ENCODE measurements at regions not wholly inside any gene's neighbourhood (a gene's known extent, or its start where the extent isn't known, plus 50 kb on each side); places are given as distances from the start of the nearest gene placed in this dataset.

DNA sequence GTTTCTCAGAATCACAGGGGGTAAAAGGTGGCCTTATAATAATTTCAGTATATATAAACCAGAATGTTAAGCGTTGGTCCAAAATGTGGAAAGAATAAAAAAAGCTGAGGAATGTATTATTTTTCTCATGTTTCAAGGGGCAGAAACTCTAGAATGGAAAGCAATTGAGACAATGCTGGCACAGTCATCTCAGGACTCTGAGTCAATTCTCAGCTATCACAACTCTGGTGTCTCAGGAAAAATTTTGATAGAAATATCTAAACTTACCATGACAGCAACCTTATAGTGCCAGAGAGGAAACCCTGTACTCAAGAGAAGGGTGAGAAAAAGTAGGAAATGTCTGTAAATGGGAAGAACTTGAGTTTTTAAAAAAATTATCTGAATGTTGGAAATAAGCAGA, 1189.4 kb upstream of the NUDT12 start:
- H3K9me3 Mint-ChIP-seq = peaks cover 5% of the 10 kb centered on the region
- H3K27me3 Mint-ChIP-seq = no peaks in the 10 kb centered on the region
- intact Hi-C loops (cut with micrococcal nuclease) = no loop called here
- H3K27ac Mint-ChIP-seq = no peak overlapping the region
- no peak overlapping the region for H3K4me3 Mint-ChIP-seq
- H3K36me3 Mint-ChIP-seq (ENCODE audit: low read depth) = no peaks in the 10 kb centered on the region
- H3K4me1 Mint-ChIP-seq (ENCODE audit: low read depth) = no peaks in the 10 kb centered on the region

DNA sequence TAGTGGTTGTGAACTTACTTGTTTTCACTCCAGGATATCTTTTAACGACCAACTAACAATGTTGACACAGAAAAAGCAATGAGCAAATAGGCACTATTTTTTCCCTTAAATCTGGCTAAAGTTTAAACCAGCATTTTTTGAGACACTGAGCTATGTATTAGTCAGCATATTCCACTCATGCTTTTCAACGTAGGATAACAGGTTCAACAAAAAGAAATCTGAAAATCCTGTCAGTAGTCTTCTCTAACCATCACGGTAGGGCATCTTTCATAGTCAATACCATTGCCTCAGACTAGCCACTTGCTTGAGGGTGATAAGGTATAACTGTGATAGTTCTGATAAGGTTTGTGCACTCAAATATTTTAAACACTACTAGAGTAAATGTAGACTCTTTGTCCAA, 1177.3 kb upstream of the NUDT12 start:
- Mint-ChIP-seq H3K9me3 (peaks cover 17% of the 10 kb centered on the region), H3K27ac (no peak overlapping the region), H3K36me3 (ENCODE audit: low read depth) (no peaks in the 10 kb centered on the region), H3K4me3 (no peak overlapping the region), H3K4me1 (ENCODE audit: low read depth) (no peaks in the 10 kb centered on the region), H3K27me3 (no peaks in the 10 kb centered on the region)
- intact Hi-C loops (cut with micrococcal nuclease) = no loop called here

DNA sequence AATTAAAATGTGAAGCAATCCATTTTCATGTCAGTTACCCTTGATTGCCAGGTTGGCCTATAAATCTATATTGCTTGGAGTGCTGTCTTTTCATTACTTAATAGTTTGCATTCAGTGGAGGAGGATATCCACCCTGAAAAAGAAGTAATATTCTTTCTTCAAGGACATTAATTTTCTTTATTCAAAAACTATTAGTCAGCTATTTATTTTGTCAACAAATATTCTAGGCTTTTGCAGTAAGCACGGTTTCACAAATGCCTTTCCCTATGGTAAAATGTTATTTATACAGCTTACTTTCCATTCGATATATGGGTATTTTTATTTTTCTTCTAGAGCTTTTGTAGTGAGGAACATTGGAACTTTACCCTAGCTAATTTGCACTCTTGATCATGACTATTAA, 1176.9 kb upstream of the NUDT12 start:
- intact Hi-C loops (cut with micrococcal nuclease) = no loop called here
- Mint-ChIP-seq H3K27me3 (no peaks in the 10 kb centered on the region), H3K9me3 (peaks cover 13% of the 10 kb centered on the region), H3K27ac (no peak overlapping the region), H3K4me1 (ENCODE audit: low read depth) (no peaks in the 10 kb centered on the region), H3K4me3 (no peak overlapping the region), H3K36me3 (ENCODE audit: low read depth) (no peaks in the 10 kb centered on the region)

DNA sequence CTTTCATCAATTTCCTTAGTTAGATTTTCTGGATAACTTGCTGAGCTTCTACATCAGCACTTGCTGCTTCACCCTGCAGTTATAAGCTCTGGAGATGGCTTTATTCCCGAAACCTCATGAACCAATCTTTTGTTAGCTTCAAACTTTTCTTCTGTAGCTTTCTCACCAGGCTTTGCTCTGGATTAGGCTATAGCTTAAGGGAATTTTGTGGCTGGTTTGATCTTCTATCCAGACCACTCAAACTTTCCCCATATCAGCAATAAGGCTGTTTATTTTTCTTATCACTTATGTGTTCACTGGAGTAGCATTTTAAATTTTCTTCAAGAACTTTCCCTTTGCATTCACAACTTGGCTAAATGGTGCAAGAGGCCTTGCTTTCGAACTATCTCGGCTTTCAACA, 1173.5 kb upstream of the NUDT12 start:
- H3K4me3 Mint-ChIP-seq = no peak overlapping the region
- no peaks in the 10 kb centered on the region for H3K36me3 Mint-ChIP-seq (ENCODE audit: low read depth)
- no peak overlapping the region for H3K27ac Mint-ChIP-seq
- H3K27me3 Mint-ChIP-seq = no peaks in the 10 kb centered on the region
- no peaks in the 10 kb centered on the region for H3K9me3 Mint-ChIP-seq
- H3K4me1 Mint-ChIP-seq (ENCODE audit: low read depth) = no peaks in the 10 kb centered on the region
- intact Hi-C loops (cut with micrococcal nuclease) = no loop called here

DNA sequence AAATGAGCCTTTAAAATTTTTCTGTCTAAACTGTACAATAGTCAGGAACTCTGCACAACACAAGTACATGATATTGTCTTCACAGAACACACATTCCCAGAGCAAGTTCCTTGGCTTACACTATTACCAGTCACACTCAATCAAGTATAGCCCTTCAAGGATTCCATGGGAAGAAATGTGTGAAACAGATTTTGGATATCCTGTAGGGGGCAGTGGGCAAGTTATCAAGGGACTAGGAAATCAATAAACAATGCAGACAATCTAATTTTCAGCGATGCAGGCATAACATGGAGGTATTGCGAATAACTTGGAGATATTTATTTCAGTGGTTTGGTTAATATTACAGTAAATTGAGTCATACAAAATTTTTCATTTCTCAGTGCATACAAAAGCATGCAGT, 1171.5 kb upstream of the NUDT12 start:
- Mint-ChIP-seq H3K4me1 (ENCODE audit: low read depth) (no peaks in the 10 kb centered on the region), H3K27me3 (no peaks in the 10 kb centered on the region), H3K9me3 (no peaks in the 10 kb centered on the region)

DNA sequence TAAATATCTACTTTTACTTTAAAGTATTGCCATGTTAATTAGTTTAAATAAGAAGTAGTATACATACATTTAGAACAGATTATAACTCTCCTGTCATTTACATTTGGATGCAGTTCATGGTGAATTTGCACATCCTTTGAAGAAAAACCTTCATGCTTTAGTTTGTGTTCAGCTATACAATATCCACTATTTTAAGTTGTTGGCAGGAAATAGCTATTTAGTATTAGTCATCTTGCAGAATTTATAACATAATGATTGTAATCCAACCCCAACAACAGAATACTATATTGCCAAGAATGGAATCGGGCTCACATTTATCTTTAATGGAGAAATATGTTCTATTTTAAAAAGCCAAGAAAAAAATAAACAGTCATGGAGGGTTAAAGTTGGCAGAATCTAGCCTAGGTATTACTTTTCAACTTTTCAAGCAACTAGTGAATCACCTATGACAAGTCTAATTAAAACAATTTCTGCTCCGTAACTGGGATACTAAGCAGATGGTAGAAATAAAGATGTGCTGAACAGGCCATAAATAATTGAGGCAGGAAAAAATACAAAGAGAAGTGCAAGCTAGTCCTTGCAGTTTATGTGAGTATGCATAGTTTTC, 1170.6 kb upstream of the NUDT12 start:
- no peaks in the 10 kb centered on the region for H3K4me1 Mint-ChIP-seq (ENCODE audit: low read depth)
- H3K36me3 Mint-ChIP-seq (ENCODE audit: low read depth) = no peaks in the 10 kb centered on the region
- intact Hi-C loops (cut with micrococcal nuclease) = no loop called here
- H3K27ac Mint-ChIP-seq = no peak overlapping the region
- no peaks in the 10 kb centered on the region for H3K27me3 Mint-ChIP-seq
- no peaks in the 10 kb centered on the region for H3K9me3 Mint-ChIP-seq
- H3K4me3 Mint-ChIP-seq = no peak overlapping the region

More for the DNA sequence above, 1171.5 kb upstream of the NUDT12 start:
- intact Hi-C loops (cut with micrococcal nuclease) = no loop called here
- Mint-ChIP-seq H3K27ac (no peak overlapping the region), H3K36me3 (ENCODE audit: low read depth) (no peaks in the 10 kb centered on the region), H3K4me3 (no peak overlapping the region)

DNA sequence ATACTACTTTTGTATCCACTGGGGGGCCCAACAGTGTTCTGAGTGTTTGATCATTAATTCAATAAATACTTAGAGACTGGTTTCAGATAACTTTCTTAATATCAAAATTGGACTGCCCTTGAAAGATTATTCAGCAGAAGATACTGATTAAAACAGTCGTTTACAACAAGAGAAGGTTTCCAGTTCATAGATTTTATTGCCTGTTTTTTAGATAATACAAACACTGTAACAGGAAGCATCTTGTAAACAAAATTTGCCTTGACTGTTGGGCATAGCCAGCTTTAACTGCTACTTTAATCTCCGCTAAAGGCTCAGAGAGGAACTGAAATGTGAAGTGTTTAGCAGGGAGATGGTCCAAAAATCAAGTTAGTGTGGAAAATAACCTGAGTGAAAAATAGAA, 1168.7 kb upstream of the NUDT12 start:
- Mint-ChIP-seq H3K27me3 (no peaks in the 10 kb centered on the region), H3K4me1 (ENCODE audit: low read depth) (no peaks in the 10 kb centered on the region), H3K36me3 (ENCODE audit: low read depth) (no peaks in the 10 kb centered on the region), H3K27ac (no peak overlapping the region), H3K4me3 (no peak overlapping the region), H3K9me3 (no peaks in the 10 kb centered on the region)
- intact Hi-C loops (cut with micrococcal nuclease) = no loop called here

DNA sequence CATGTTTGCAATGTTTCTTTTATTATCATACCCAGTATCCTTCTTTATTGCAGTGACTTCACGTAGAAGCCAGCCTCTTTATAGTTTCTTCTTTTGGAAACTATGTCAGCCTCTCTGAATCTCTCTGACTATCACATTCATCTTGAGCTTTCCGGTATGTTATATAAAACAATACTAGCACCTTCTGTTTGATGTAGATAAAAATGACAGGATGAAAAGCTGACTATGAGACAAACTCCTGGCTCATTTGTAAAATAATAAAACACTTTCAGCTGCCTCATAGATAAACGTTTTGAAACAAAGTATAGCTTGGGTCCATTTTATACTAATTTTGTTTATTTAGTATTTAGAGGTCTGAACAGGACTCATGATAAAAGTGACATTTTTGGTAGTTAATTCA, 1145.4 kb upstream of the NUDT12 start:
- H3K36me3 Mint-ChIP-seq (ENCODE audit: low read depth) = no peaks in the 10 kb centered on the region
- H3K4me1 Mint-ChIP-seq (ENCODE audit: low read depth) = no peaks in the 10 kb centered on the region
- intact Hi-C loops (cut with micrococcal nuclease) = no loop called here
- H3K4me3 Mint-ChIP-seq = no peak overlapping the region
- H3K9me3 Mint-ChIP-seq = peaks cover 38% of the 10 kb centered on the region
- H3K27me3 Mint-ChIP-seq = no peaks in the 10 kb centered on the region
- no peak overlapping the region for H3K27ac Mint-ChIP-seq

DNA sequence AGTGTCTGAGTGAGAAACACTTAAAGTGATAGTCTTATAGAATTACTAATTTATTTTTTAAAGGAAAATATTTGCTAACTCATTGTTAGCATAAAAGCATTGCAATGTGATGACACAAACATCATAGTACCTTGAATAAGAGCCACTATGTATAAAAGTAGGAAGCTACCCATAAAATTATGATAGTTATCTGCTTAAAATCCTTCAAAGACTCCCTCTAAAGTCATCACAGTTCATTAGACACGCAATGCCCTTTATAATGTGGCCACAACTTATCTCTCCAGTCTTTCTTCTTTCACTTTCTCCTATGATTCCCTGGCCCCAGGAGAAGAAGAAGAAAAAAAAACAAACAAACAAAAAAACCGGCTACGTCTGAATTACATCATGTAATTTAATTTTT, 1144.0 kb upstream of the NUDT12 start:
- H3K27me3 Mint-ChIP-seq = no peaks in the 10 kb centered on the region
- H3K4me3 Mint-ChIP-seq = no peak overlapping the region
- intact Hi-C loops (cut with micrococcal nuclease) = no loop called here
- H3K9me3 Mint-ChIP-seq = peaks cover 27% of the 10 kb centered on the region
- no peak overlapping the region for H3K27ac Mint-ChIP-seq
- no peaks in the 10 kb centered on the region for H3K4me1 Mint-ChIP-seq (ENCODE audit: low read depth)
- H3K36me3 Mint-ChIP-seq (ENCODE audit: low read depth) = no peaks in the 10 kb centered on the region

DNA sequence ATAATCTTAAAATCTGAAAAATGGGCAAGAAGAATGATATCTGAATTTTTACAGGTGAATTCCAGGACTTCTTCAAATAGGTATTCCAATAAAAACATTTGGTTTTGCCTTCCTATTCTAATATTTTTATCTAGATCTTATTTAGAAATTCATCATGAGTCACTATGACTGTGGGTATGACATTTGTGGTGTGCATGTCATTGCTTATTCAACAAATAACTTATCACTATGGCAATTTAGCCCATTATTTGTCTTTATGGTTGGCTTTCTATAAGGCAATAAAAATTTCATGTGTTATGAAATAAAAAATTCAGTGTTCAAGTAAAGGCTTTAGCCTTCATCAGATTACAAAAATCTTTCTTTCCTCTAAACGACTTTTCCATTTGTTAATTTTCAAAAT, 1139.6 kb upstream of the NUDT12 start:
- Mint-ChIP-seq H3K27me3 (no peaks in the 10 kb centered on the region), H3K36me3 (ENCODE audit: low read depth) (no peaks in the 10 kb centered on the region), H3K27ac (no peak overlapping the region), H3K9me3 (peaks cover 21% of the 10 kb centered on the region), H3K4me3 (no peak overlapping the region), H3K4me1 (ENCODE audit: low read depth) (no peaks in the 10 kb centered on the region)
- intact Hi-C loops (cut with micrococcal nuclease) = no loop called here

DNA sequence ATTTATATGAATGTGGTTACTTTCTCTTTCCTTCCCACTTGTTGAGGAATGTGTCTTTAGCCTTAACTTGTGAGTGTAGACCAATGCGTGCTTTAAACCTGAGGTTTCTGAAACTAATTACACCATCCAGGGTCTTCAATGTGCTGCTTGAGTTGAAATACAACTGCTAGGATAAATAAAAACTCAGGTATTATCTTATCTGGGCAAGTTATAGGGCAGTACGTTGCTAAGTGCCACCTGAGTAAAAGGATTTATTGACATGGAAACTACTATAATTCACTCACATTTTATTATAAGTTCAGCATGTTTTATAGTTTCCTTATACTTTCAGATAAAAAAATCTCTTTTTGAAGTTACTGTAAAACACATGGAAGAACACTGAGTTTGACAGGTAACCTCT, 1136.8 kb upstream of the NUDT12 start:
- H3K9me3 Mint-ChIP-seq = peaks cover 19% of the 10 kb centered on the region
- no peak overlapping the region for H3K4me3 Mint-ChIP-seq
- no peak overlapping the region for H3K27ac Mint-ChIP-seq
- H3K27me3 Mint-ChIP-seq = no peaks in the 10 kb centered on the region
- H3K4me1 Mint-ChIP-seq (ENCODE audit: low read depth) = no peaks in the 10 kb centered on the region
- intact Hi-C loops (cut with micrococcal nuclease) = no loop called here
- H3K36me3 Mint-ChIP-seq (ENCODE audit: low read depth) = no peaks in the 10 kb centered on the region

DNA sequence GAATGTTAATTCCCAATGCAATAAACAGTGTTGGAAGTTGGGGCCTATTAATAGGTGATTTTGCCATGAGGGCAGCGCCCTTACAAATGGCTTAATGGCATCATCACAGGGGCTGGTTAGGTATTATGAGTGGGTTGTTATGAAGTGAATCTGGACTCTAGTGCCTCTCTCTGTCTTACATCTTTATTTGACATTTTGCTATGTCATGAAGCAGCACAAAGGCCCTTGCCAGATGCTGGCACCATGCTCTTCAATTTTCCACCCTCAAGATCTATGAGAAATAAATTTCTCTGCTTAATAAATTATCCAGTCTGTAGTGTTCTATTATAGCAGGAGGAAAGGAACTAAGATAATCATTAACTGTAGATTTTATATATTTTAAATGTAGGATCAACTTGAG, 1098.7 kb upstream of the NUDT12 start:
- H3K4me3 Mint-ChIP-seq = no peak overlapping the region
- no peak overlapping the region for H3K27ac Mint-ChIP-seq
- intact Hi-C loops (cut with micrococcal nuclease) = no loop called here
- no peaks in the 10 kb centered on the region for H3K36me3 Mint-ChIP-seq (ENCODE audit: low read depth)
- no peaks in the 10 kb centered on the region for H3K27me3 Mint-ChIP-seq
- H3K9me3 Mint-ChIP-seq = peaks cover 13% of the 10 kb centered on the region
- no peaks in the 10 kb centered on the region for H3K4me1 Mint-ChIP-seq (ENCODE audit: low read depth)

DNA sequence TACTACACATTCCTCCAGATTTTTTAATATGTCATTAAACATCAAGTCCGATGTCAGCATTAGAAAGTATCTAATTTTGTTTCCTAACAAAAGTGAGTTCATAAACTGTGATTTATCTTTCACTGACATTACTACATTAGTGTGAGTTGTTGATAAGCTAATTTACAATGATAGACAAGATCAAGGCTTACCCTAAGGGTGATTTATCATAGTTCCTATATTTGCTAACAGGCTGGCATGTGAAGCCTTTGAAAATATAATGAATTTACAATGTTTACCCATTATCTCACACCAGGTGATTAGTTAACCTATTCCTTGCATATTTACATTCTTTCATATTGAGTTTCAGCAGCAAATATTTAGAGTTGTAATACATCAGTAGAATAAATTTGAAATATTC, 1096.9 kb upstream of the NUDT12 start:
- Mint-ChIP-seq H3K9me3 (peaks cover 28% of the 10 kb centered on the region), H3K27me3 (no peaks in the 10 kb centered on the region), H3K36me3 (ENCODE audit: low read depth) (no peaks in the 10 kb centered on the region), H3K27ac (no peak overlapping the region), H3K4me3 (no peak overlapping the region), H3K4me1 (ENCODE audit: low read depth) (no peaks in the 10 kb centered on the region)
- intact Hi-C loops (cut with micrococcal nuclease) = no loop called here

DNA sequence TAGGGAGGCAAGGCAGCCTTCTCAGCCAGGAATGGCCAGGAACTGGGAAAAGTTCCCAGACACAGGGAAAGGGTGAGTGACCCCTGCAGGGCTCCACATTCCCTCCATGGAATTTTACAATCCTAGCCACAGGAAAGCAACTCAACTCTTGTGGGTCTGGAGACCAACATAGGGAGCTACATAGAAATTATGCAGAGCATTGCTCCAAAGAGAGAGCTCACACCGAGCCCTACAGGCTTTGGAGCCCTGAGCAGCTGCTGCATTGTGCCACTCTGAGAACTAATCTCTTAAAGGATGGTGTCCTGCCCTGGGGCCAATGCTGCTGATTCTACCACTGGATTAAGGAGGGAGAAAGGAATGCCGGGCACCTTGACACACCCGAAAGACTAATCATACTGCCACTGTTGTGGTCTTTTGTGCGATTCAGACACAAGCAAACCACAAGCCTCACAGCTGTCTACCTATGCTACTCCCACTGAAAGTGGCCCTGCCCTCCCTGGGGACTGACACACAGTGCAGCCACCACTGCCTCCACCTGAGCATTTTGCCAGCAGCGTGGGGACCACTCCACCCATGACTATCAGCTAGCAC, 1089.8 kb upstream of the NUDT12 start:
- Mint-ChIP-seq H3K4me3 (no peak overlapping the region), H3K27me3 (no peaks in the 10 kb centered on the region), H3K4me1 (ENCODE audit: low read depth) (no peaks in the 10 kb centered on the region), H3K36me3 (ENCODE audit: low read depth) (no peaks in the 10 kb centered on the region), H3K9me3 (peaks cover 53% of the 10 kb centered on the region), H3K27ac (no peak overlapping the region)
- intact Hi-C loops (cut with micrococcal nuclease) = no loop called here

DNA sequence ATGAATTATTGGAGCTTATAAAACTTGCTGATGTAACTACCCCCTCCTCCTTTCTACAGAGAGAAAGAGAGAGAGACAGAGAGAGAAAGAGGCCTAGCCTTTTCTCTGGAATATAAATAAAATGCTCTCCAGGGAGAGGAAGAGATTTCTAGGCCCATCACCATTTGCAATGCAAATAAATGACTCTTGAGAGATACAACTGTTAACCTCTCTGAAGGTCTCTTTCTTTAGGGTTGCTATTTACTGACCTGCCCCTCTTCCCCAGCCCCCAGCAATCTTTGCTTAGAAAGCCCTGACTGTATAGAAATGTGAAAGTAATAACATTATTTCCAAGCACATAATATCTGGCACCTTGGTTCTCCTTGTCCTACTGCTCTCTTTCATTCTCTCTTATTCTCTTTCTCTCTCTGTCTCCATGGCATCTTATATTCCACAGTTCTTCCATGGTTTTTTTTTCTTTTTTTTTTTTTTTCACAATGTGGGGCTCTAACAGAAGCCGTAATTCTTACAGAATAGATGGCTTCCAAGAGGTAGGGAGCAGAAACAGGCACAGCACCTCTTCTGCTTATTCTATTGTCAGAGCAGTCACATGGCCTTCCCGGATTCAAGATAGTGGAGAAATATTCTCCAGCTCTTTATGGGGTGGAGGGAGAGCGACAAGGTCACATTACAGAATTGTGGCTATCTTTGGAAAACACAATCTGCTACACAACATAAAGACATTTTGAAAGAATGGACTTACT, 1087.9 kb upstream of the NUDT12 start:
- intact Hi-C loops (cut with micrococcal nuclease) = no loop called here
- Mint-ChIP-seq H3K4me1 (ENCODE audit: low read depth) (no peaks in the 10 kb centered on the region), H3K27ac (no peak overlapping the region), H3K36me3 (ENCODE audit: low read depth) (no peaks in the 10 kb centered on the region), H3K9me3 (peaks cover 39% of the 10 kb centered on the region), H3K4me3 (no peak overlapping the region), H3K27me3 (no peaks in the 10 kb centered on the region)
